Liver (tissue), 3 donors: ENCODE measurements at regions not wholly inside any gene's neighbourhood (a gene's known extent, or its start where the extent isn't known, plus 50 kb on each side); places are given as distances from the start of the nearest gene placed in this dataset.

ENCODE experiments used
- EGR1 ChIP-seq, 2 donors: IDR thresholded peaks; 2 replicates each; pipeline ENCODE4 v1.6.1; 2016 to 2018; ENCODE audit warnings: antibody characterized with exemption in 2 of 2, low read depth in 2 of 2
- FOXA2 ChIP-seq: IDR thresholded peaks from 2 replicates; pipeline ENCODE4 v1.6.1; 2016; ENCODE audit warnings: antibody characterized with exemption
- HNF4G ChIP-seq: IDR thresholded peaks from 2 replicates; pipeline ENCODE4 v1.6.1; 2016; ENCODE audit warnings: antibody characterized with exemption
- JUND ChIP-seq, 2 donors: IDR thresholded peaks; 2 replicates each; pipeline ENCODE4 v1.6.1; 2016; ENCODE audit warnings: antibody characterized with exemption in 2 of 2
- NR2F2 ChIP-seq: IDR thresholded peaks from 2 replicates; pipeline ENCODE4 v1.6.1; 2016; ENCODE audit warnings: antibody characterized with exemption
- RAD21 ChIP-seq, 2 donors: IDR thresholded peaks; 2 replicates each; pipeline ENCODE4 v1.6.1; 2016; ENCODE audit warnings: antibody characterized with exemption in 2 of 2, mild to moderate bottlenecking in 2 of 2
- RXRA ChIP-seq, 2 donors: IDR thresholded peaks; 2 replicates each; pipeline ENCODE4 v1.6.1; 2017 to 2018; ENCODE audit warnings: antibody characterized with exemption in 2 of 2, mild to moderate bottlenecking in 1 of 2
- TAF1 ChIP-seq: conservative IDR thresholded peaks from 2 replicates; pipeline ENCODE4 v1.6.1; 2016; ENCODE audit warnings: antibody characterized with exemption, mild to moderate bottlenecking
- YY1 ChIP-seq: IDR thresholded peaks from 2 replicates; pipeline ENCODE4 v1.6.1; 2016; ENCODE audit warnings: antibody characterized with exemption, mild to moderate bottlenecking
- TF ChIP-seq, protein P1 (sequence below): IDR thresholded peaks from 2 replicates; pipeline ENCODE4 v1.6.1; 2016; ENCODE audit warnings: antibody characterized with exemption
- TF ChIP-seq, protein P2 (sequence below): fragments of 150-350 bp; IDR thresholded peaks from 2 replicates; pipeline ENCODE4 v1.5.1; 2017; ENCODE audit warnings: improper control_type of control experiment, low read depth, low read length; ENCODE audit not compliant: missing input control
- TF ChIP-seq, protein P3 (sequence below): IDR thresholded peaks from 2 replicates; pipeline ENCODE4 v1.6.1; 2016; ENCODE audit warnings: antibody characterized with exemption, mild to moderate bottlenecking
- TF ChIP-seq, protein P4 (sequence below): IDR thresholded peaks from 2 replicates; pipeline ENCODE4 v1.6.1; 2016; ENCODE audit warnings: antibody characterized with exemption
- TF ChIP-seq, protein P5 (sequence below): IDR thresholded peaks from 2 replicates; pipeline ENCODE4 v1.6.1; 2016; ENCODE audit warnings: antibody characterized with exemption
- donor health status: healthy.
- donor health status: healthy.

DNA sequence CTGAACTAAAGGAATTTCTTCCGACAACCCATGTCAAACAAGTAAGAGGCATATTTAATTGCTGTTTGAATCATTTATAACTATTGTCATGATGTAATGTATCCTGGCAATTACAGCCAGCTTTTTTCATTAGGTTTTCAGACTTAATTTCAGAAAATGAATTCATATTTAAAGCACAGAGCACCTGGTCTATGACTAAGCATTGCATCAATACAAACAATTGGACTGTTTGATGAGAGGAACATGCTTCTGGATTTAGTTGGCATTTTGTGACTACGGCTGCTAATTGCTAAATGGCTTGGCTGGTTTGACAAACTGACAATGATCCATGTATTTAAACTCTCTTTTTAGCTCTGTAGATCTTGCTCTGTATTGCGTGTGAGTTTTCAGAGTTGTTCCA, 853.4 kb downstream of the NCAM2 start:
- TF ChIP-seq, protein P1, sequence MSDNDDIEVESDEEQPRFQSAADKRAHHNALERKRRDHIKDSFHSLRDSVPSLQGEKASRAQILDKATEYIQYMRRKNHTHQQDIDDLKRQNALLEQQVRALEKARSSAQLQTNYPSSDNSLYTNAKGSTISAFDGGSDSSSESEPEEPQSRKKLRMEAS, result no peak
- TF ChIP-seq, protein P2, sequence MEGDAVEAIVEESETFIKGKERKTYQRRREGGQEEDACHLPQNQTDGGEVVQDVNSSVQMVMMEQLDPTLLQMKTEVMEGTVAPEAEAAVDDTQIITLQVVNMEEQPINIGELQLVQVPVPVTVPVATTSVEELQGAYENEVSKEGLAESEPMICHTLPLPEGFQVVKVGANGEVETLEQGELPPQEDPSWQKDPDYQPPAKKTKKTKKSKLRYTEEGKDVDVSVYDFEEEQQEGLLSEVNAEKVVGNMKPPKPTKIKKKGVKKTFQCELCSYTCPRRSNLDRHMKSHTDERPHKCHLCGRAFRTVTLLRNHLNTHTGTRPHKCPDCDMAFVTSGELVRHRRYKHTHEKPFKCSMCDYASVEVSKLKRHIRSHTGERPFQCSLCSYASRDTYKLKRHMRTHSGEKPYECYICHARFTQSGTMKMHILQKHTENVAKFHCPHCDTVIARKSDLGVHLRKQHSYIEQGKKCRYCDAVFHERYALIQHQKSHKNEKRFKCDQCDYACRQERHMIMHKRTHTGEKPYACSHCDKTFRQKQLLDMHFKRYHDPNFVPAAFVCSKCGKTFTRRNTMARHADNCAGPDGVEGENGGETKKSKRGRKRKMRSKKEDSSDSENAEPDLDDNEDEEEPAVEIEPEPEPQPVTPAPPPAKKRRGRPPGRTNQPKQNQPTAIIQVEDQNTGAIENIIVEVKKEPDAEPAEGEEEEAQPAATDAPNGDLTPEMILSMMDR, result no peak
- no peak for TF ChIP-seq JUND (IDR thresholded peaks at IDR 0.05)
- TF ChIP-seq EGR1 (IDR thresholded peaks at IDR 0.05; ENCODE audit: low read depth in 2 of 2), result no peak
- TF ChIP-seq RAD21 (IDR thresholded peaks at IDR 0.05), result no peak
- no peak for TF ChIP-seq YY1
- no peak for TF ChIP-seq NR2F2
- no peak for TF ChIP-seq FOXA2
- TF ChIP-seq, protein P3, sequence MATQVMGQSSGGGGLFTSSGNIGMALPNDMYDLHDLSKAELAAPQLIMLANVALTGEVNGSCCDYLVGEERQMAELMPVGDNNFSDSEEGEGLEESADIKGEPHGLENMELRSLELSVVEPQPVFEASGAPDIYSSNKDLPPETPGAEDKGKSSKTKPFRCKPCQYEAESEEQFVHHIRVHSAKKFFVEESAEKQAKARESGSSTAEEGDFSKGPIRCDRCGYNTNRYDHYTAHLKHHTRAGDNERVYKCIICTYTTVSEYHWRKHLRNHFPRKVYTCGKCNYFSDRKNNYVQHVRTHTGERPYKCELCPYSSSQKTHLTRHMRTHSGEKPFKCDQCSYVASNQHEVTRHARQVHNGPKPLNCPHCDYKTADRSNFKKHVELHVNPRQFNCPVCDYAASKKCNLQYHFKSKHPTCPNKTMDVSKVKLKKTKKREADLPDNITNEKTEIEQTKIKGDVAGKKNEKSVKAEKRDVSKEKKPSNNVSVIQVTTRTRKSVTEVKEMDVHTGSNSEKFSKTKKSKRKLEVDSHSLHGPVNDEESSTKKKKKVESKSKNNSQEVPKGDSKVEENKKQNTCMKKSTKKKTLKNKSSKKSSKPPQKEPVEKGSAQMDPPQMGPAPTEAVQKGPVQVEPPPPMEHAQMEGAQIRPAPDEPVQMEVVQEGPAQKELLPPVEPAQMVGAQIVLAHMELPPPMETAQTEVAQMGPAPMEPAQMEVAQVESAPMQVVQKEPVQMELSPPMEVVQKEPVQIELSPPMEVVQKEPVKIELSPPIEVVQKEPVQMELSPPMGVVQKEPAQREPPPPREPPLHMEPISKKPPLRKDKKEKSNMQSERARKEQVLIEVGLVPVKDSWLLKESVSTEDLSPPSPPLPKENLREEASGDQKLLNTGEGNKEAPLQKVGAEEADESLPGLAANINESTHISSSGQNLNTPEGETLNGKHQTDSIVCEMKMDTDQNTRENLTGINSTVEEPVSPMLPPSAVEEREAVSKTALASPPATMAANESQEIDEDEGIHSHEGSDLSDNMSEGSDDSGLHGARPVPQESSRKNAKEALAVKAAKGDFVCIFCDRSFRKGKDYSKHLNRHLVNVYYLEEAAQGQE, result no peak
- TF ChIP-seq TAF1, result no peak
- TF ChIP-seq, protein P4, sequence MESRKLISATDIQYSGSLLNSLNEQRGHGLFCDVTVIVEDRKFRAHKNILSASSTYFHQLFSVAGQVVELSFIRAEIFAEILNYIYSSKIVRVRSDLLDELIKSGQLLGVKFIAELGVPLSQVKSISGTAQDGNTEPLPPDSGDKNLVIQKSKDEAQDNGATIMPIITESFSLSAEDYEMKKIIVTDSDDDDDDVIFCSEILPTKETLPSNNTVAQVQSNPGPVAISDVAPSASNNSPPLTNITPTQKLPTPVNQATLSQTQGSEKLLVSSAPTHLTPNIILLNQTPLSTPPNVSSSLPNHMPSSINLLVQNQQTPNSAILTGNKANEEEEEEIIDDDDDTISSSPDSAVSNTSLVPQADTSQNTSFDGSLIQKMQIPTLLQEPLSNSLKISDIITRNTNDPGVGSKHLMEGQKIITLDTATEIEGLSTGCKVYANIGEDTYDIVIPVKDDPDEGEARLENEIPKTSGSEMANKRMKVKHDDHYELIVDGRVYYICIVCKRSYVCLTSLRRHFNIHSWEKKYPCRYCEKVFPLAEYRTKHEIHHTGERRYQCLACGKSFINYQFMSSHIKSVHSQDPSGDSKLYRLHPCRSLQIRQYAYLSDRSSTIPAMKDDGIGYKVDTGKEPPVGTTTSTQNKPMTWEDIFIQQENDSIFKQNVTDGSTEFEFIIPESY, result no peak
- TF ChIP-seq HNF4G, result no peak
- no peak for TF ChIP-seq RXRA (IDR thresholded peaks at IDR 0.05)
- TF ChIP-seq, protein P5, sequence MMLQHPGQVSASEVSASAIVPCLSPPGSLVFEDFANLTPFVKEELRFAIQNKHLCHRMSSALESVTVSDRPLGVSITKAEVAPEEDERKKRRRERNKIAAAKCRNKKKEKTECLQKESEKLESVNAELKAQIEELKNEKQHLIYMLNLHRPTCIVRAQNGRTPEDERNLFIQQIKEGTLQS, result no peak
